ENCODE measurements at regions not wholly inside any gene's neighbourhood (a gene's known extent, or its start where the extent isn't known, plus 50 kb on each side); places are given as distances from the start of the nearest gene placed in this dataset.
"Not testable (repeated sequence)": the region's sequence is repeated elsewhere in the genome, so short reads cannot be mapped to it uniquely, and the experiment has no call there.

GRCh38 chr6:27747637-27748036 lies 164.6 kb downstream of the OR2B2 start:
- Histone ChIP-seq H3F3A (ENCODE audit: insufficient read depth, low read length) (peaks cover 3% of the 10 kb centered on the region; the same call in 1 of the 2 replicates), H3K9me3 (replicated peaks; ENCODE audit: insufficient read depth, low read length) (no peaks in the 10 kb centered on the region), H3K9ac (ENCODE audit: low read length) (no peak overlapping the region), H3K27me3 (replicated peaks; ENCODE audit: insufficient read depth, low read length) (no peaks in the 10 kb centered on the region), H3K4me1 (ENCODE audit: low read length) (no peaks in the 10 kb centered on the region), H3K79me2 (ENCODE audit: low read length) (no peaks in the 10 kb centered on the region), H3K4me3 (ENCODE audit: low read length) (no peak overlapping the region), H3K4me2 (ENCODE audit: low read depth, low read length) (no peak overlapping the region), H3K27ac (ENCODE audit: low read length) (no peak overlapping the region), H3K9me2 (replicated peaks; ENCODE audit: insufficient read depth, low read length) (no peaks in the 10 kb centered on the region), H2AFZ (ENCODE audit: low read length) (no peak overlapping the region), H4K20me1 (ENCODE audit: insufficient read depth, low read length) (no peaks in the 10 kb centered on the region), H3K36me3 (replicated peaks; ENCODE audit: insufficient read depth, low read length) (no peaks in the 10 kb centered on the region)
- no peak for DNase-seq
- TF ChIP-seq CTCF (IDR thresholded peaks at IDR 0.05; ENCODE audit: low read length): no peak
- TF ChIP-seq EZH2 (optimal IDR thresholded peaks at IDR 0.05; ENCODE audit: low read depth, low read length): no peak
- no peak for TF ChIP-seq EZH2phosphoT487 (IDR thresholded peaks at IDR 0.05; ENCODE audit: low read length)

GRCh38 chr6:27746860-27747259 lies 165.3 kb downstream of the OR2B2 start:
- DNase-seq; H3K9me2 ChIP-seq (replicated peaks; ENCODE audit: insufficient read depth, low read length); H3K36me3 ChIP-seq (replicated peaks; ENCODE audit: insufficient read depth, low read length); H2AFZ ChIP-seq (ENCODE audit: low read length); H3F3A ChIP-seq (ENCODE audit: insufficient read depth, low read length); H3K27ac ChIP-seq (ENCODE audit: low read length); H3K79me2 ChIP-seq (ENCODE audit: low read length); H3K4me3 ChIP-seq (ENCODE audit: low read length); H3K9ac ChIP-seq (ENCODE audit: low read length); H4K20me1 ChIP-seq (ENCODE audit: insufficient read depth, low read length); H3K4me1 ChIP-seq (ENCODE audit: low read length); H3K4me2 ChIP-seq (ENCODE audit: low read depth, low read length); H3K9me3 ChIP-seq (replicated peaks; ENCODE audit: insufficient read depth, low read length); H3K27me3 ChIP-seq (replicated peaks; ENCODE audit: insufficient read depth, low read length): not testable (repeated sequence)

GRCh38 chr6:27743787-27744186 lies 168.4 kb downstream of the OR2B2 start:
- DNase-seq: no peak
- H3K4me1 ChIP-seq (ENCODE audit: low read length): no peaks in the 10 kb centered on the region
- H3K79me2 ChIP-seq (ENCODE audit: low read length): no peaks in the 10 kb centered on the region
- no peak overlapping the region for H3K4me3 ChIP-seq (ENCODE audit: low read length)
- TF ChIP-seq EZH2phosphoT487 (IDR thresholded peaks at IDR 0.05; ENCODE audit: low read length): no peak
- no peak for TF ChIP-seq CTCF (IDR thresholded peaks at IDR 0.05; ENCODE audit: low read length)
- TF ChIP-seq EZH2 (optimal IDR thresholded peaks at IDR 0.05; ENCODE audit: low read depth, low read length): no peak
- no peak overlapping the region for H3K27ac ChIP-seq (ENCODE audit: low read length)
- no peaks in the 10 kb centered on the region for H3K9me3 ChIP-seq (replicated peaks; ENCODE audit: insufficient read depth, low read length)
- no peaks in the 10 kb centered on the region for H4K20me1 ChIP-seq (ENCODE audit: insufficient read depth, low read length)
- no peaks in the 10 kb centered on the region for H3K9me2 ChIP-seq (replicated peaks; ENCODE audit: insufficient read depth, low read length)
- H3K4me2 ChIP-seq (ENCODE audit: low read depth, low read length): no peak overlapping the region
- H3K9ac ChIP-seq (ENCODE audit: low read length): no peak overlapping the region
- no peaks in the 10 kb centered on the region for H3K36me3 ChIP-seq (replicated peaks; ENCODE audit: insufficient read depth, low read length)
- H2AFZ ChIP-seq (ENCODE audit: low read length): no peak overlapping the region
- H3K27me3 ChIP-seq (replicated peaks; ENCODE audit: insufficient read depth, low read length): no peaks in the 10 kb centered on the region
- no peaks in the 10 kb centered on the region for H3F3A ChIP-seq (ENCODE audit: insufficient read depth, low read length)

- H3K4me3 ChIP-seq (ENCODE audit: low read length): no peak overlapping the region
- H3K79me2 ChIP-seq (ENCODE audit: low read length): no peaks in the 10 kb centered on the region
- H4K20me1 ChIP-seq (ENCODE audit: insufficient read depth, low read length): no peaks in the 10 kb centered on the region
- H3K9ac ChIP-seq (ENCODE audit: low read length): no peak overlapping the region
- no peak overlapping the region for H2AFZ ChIP-seq (ENCODE audit: low read length)
- no peak overlapping the region for H3K27ac ChIP-seq (ENCODE audit: low read length)
- H3F3A ChIP-seq (ENCODE audit: insufficient read depth, low read length): no peaks in the 10 kb centered on the region
- no peaks in the 10 kb centered on the region for H3K4me1 ChIP-seq (ENCODE audit: low read length)
- no peak overlapping the region for H3K4me2 ChIP-seq (ENCODE audit: low read depth, low read length)
- no peaks in the 10 kb centered on the region for H3K36me3 ChIP-seq (replicated peaks; ENCODE audit: insufficient read depth, low read length)
- no peak for DNase-seq
- no peaks in the 10 kb centered on the region for H3K9me2 ChIP-seq (replicated peaks; ENCODE audit: insufficient read depth, low read length)
- H3K9me3 ChIP-seq (replicated peaks; ENCODE audit: insufficient read depth, low read length): no peaks in the 10 kb centered on the region
- no peaks in the 10 kb centered on the region for H3K27me3 ChIP-seq (replicated peaks; ENCODE audit: insufficient read depth, low read length)
- TF ChIP-seq EZH2phosphoT487 (IDR thresholded peaks at IDR 0.05; ENCODE audit: low read length) (no peak), EZH2 (optimal IDR thresholded peaks at IDR 0.05; ENCODE audit: low read depth, low read length) (no peak), CTCF (IDR thresholded peaks at IDR 0.05; ENCODE audit: low read length) (no peak)
Measured at GRCh38 chr6:27742833-27743573, 169.2 kb downstream of the OR2B2 start.

- H3K4me2 ChIP-seq (ENCODE audit: low read depth, low read length); H2AFZ ChIP-seq (ENCODE audit: low read length); H3K9ac ChIP-seq (ENCODE audit: low read length); H3K27ac ChIP-seq (ENCODE audit: low read length); H3K9me2 ChIP-seq (replicated peaks; ENCODE audit: insufficient read depth, low read length); H3K27me3 ChIP-seq (replicated peaks; ENCODE audit: insufficient read depth, low read length); H4K20me1 ChIP-seq (ENCODE audit: insufficient read depth, low read length); H3K79me2 ChIP-seq (ENCODE audit: low read length); DNase-seq; H3K4me1 ChIP-seq (ENCODE audit: low read length); H3K9me3 ChIP-seq (replicated peaks; ENCODE audit: insufficient read depth, low read length); H3F3A ChIP-seq (ENCODE audit: insufficient read depth, low read length); H3K4me3 ChIP-seq (ENCODE audit: low read length); H3K36me3 ChIP-seq (replicated peaks; ENCODE audit: insufficient read depth, low read length): not testable (repeated sequence)
Measured at GRCh38 chr6:27739902-27740301, 172.3 kb downstream of the OR2B2 start.
